HepG2 (cell line): ENCODE measurements at regions not wholly inside any gene's neighbourhood (a gene's known extent, or its start where the extent isn't known, plus 50 kb on each side); places are given as distances from the start of the nearest gene placed in this dataset.

Experiments used
- CAMTA2 ChIP-seq: sonication (generic); formaldehyde crosslinking; IDR thresholded peaks from 2 replicates; pipeline ENCODE4 v1.4.0; 2020; ENCODE audit warnings: mild to moderate bottlenecking, missing genetic modification reagents, borderline replicate concordance
- CBX1 ChIP-seq: IDR thresholded peaks from one replicate; pipeline ENCODE4 v1.6.1; 2016; ENCODE audit warnings: antibody characterized with exemption, low read depth
- FOXC1 ChIP-seq: sonication (generic); formaldehyde crosslinking; IDR thresholded peaks from 2 replicates; pipeline ENCODE4 v1.8.0; 2022; ENCODE audit warnings: mild to moderate bottlenecking, missing genetic modification reagents, borderline replicate concordance
- HCFC1 ChIP-seq: fragments of 150-350 bp; IDR thresholded peaks from 2 replicates; pipeline ENCODE4 v1.6.1; 2014; ENCODE audit warnings: low read depth, low read length
- HNRNPUL1 ChIP-seq: fragments of 200-400 bp; formaldehyde crosslinking; IDR thresholded peaks from 2 replicates; pipeline ENCODE4 v1.6.1; 2017; ENCODE audit warnings: low read depth, mild to moderate bottlenecking, low read length, moderate library complexity
- HOXA5 ChIP-seq: sonication (generic); formaldehyde crosslinking; IDR thresholded peaks from 2 replicates; pipeline ENCODE4 v1.4.0; 2020; ENCODE audit warnings: missing genetic modification reagents
- IKZF4 ChIP-seq: sonication (generic); formaldehyde crosslinking; IDR thresholded peaks from 2 replicates; pipeline ENCODE4 v1.5.1; 2020; ENCODE audit warnings: borderline replicate concordance, mild to moderate bottlenecking, low read depth, missing genetic modification reagents; ENCODE audit errors: not compliant biosample characterization
- PLRG1 ChIP-seq: fragments of 450-650 bp; conservative IDR thresholded peaks from 2 replicates; pipeline ENCODE4 v1.6.1; 2016
- SOX13 ChIP-seq, 3 experiments: fragments of 450-650 bp in 1 of 3; sonication (generic) in 1 of 3; formaldehyde crosslinking in 1 of 3; IDR thresholded peaks in 2 of 3; conservative IDR thresholded peaks in 1 of 3; 2 replicates each; pipeline versions ENCODE4 v1.5.0 to v1.6.1; 2016 to 2020; ENCODE audit warnings: antibody characterized with exemption in 1 of 3, mild to moderate bottlenecking in 1 of 3, missing compliant biosample characterization in 1 of 3, missing genetic modification reagents in 1 of 3, moderate library complexity in 1 of 3
- SOX6 ChIP-seq, 2 experiments: fragments of 450-650 bp in 1 of 2; sonication (generic) in 1 of 2; formaldehyde crosslinking in 1 of 2; IDR thresholded peaks; 2 replicates each; pipeline versions ENCODE4 v1.4.0 to v1.6.1; 2017 to 2020; ENCODE audit warnings: antibody characterized with exemption in 1 of 2, mild to moderate bottlenecking in 1 of 2, missing genetic modification reagents in 1 of 2
- TRIM22 ChIP-seq: fragments of 450-650 bp; IDR thresholded peaks from 2 replicates; pipeline ENCODE4 v1.6.1; 2017
- ZBTB7B ChIP-seq: sonication (generic); formaldehyde crosslinking; IDR thresholded peaks from 2 replicates; pipeline ENCODE4 v1.4.0; 2020; ENCODE audit warnings: missing genetic modification reagents
- ZFP37 ChIP-seq: sonication (generic); formaldehyde crosslinking; IDR thresholded peaks from 2 replicates; pipeline ENCODE4 v1.4.0; 2020; ENCODE audit warnings: missing genetic modification reagents, borderline replicate concordance
- ZHX2 ChIP-seq, 2 experiments: sonication (generic) in 1 of 2; formaldehyde crosslinking in 1 of 2; IDR thresholded peaks; 2 replicates each; pipeline versions ENCODE4 v1.6.1 to v1.9.0; 2014 to 2022; ENCODE audit warnings: antibody characterized with exemption in 1 of 2, borderline replicate concordance in 1 of 2, inconsistent platforms in 1 of 2, low read depth in 1 of 2, missing genetic modification reagents in 1 of 2
- ZMAT3 ChIP-seq: sonication (generic); formaldehyde crosslinking; conservative IDR thresholded peaks from 2 replicates; pipeline ENCODE4 v1.7.0; 2021; ENCODE audit warnings: missing genetic modification reagents
- ZNF205 ChIP-seq: IDR thresholded peaks from 2 replicates; pipeline ENCODE4 v1.6.1; 2018; ENCODE audit warnings: missing biosample characterization, missing genetic modification reagents
- ZNF383 ChIP-seq: sonication (generic); formaldehyde crosslinking; IDR thresholded peaks from 2 replicates; pipeline ENCODE4 v1.4.0; 2020; ENCODE audit warnings: missing genetic modification reagents, mild to moderate bottlenecking, borderline replicate concordance
- ZNF589 ChIP-seq: sonication (generic); formaldehyde crosslinking; conservative IDR thresholded peaks from 2 replicates; pipeline ENCODE4 v1.8.0; 2022; ENCODE audit warnings: mild to moderate bottlenecking, moderate library complexity, missing genetic modification reagents
- ZNF670 ChIP-seq: sonication (generic); formaldehyde crosslinking; IDR thresholded peaks from 2 replicates; pipeline ENCODE4 v1.8.0; 2022; ENCODE audit warnings: mild to moderate bottlenecking, missing genetic modification reagents, borderline replicate concordance
- ZNF672 ChIP-seq: sonication (generic); formaldehyde crosslinking; IDR thresholded peaks from 2 replicates; pipeline ENCODE4 v1.8.1; 2022; ENCODE audit warnings: missing genetic modification reagents
- TF ChIP-seq, protein P1 (sequence below): sonication (generic); formaldehyde crosslinking; IDR thresholded peaks from 2 replicates; pipeline ENCODE4 v1.8.0; 2022; ENCODE audit warnings: mild to moderate bottlenecking, missing genetic modification reagents, borderline replicate concordance

DNA sequence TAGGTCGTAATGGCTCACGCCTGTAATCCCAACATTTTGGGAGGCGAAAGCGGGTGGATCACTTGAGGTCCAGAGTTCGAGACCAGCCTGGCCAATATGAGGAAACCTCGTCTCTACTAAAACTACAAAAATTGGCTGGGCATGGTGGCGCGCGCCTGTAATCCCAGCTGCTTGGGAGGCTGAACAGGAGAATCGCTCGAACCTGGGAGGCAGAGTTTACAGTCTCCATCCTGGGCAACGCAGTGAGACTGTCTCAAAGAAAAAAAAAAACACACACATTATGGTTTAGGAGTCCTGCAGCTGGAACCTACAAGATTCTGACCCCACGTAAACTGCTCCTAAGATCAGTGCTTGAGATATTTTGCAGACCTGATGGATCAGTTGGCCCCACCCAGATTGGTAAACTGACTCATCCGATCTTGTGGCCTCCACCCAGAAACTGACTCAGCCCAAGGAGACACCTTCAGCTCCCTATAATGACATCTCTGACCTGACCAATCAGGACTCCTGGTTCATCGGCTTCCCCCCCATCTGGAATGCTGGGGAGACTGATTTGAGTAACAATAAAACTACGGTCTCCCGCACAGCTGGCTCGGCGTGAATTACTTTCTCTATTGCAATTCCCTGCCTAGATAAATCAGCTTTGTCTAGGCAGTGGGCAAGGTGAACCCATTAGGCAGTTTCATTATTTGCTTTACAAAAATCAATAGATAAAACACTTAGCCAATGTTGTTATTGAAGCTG, 96.2 kb upstream of the BTN3A2 start (continued):
- TF ChIP-seq ZNF672 (CRISPR knock-in tag) = no peak
- no peak for TF ChIP-seq PLRG1
- TF ChIP-seq, protein P1, sequence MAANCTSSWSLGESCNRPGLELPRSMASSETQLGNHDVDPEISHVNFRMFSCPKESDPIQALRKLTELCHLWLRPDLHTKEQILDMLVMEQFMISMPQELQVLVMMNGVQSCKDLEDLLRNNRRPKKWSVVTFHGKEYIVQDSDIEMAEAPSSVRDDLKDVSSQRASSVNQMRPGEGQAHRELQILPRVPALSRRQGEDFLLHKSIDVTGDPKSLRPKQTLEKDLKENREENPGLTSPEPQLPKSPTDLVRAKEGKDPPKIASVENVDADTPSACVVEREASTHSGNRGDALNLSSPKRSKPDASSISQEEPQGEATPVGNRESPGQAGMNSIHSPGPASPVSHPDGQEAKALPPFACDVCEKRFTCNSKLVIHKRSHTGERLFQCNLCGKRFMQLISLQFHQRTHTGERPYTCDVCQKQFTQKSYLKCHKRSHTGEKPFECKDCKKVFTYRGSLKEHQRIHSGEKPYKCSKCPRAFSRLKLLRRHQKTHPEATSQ (CRISPR knock-in tag) = 0 out of 2 replicates have a peak, but pooled peaks have one; percentile 34
- TF ChIP-seq ZHX2 (IDR thresholded peaks at IDR 0.05; ENCODE audit: low read depth) = no peak
- TF ChIP-seq ZHX2 (CRISPR knock-in tag; IDR thresholded peaks at IDR 0.05; ENCODE audit: borderline replicate concordance) = no peak
- TF ChIP-seq ZNF589 = no peak
- no peak for TF ChIP-seq SOX6 (IDR thresholded peaks at IDR 0.05)
- peak; percentile 32; the same call in 1 of the 2 replicates for TF ChIP-seq SOX6 (CRISPR knock-in tag; IDR thresholded peaks at IDR 0.05)
- no peak for TF ChIP-seq ZFP37 (CRISPR knock-in tag)
- no peak for TF ChIP-seq ZNF670 (CRISPR knock-in tag)
- TF ChIP-seq ZMAT3 (CRISPR knock-in tag) = no peak
- TF ChIP-seq FOXC1 = no peak
- 0 out of 2 replicates have a peak, but pooled peaks have one; percentile 25 for TF ChIP-seq HOXA5 (CRISPR knock-in tag)
- no peak for TF ChIP-seq HNRNPUL1
- TF ChIP-seq ZNF205 = no peak
- no peak for TF ChIP-seq SOX13 (IDR thresholded peaks at IDR 0.05)
- peak in 1 of 2 experiments; percentile 54; a peak in 2 of 4 replicates for TF ChIP-seq SOX13 (CRISPR knock-in tag; conservative IDR thresholded peaks at IDR 0.05 in 1 of 2, IDR thresholded peaks at IDR 0.05 in 1 of 2)
- TF ChIP-seq IKZF4 (CRISPR knock-in tag) = no peak
- TF ChIP-seq ZNF383 (CRISPR knock-in tag) = no peak
- no peak for TF ChIP-seq ZBTB7B (CRISPR knock-in tag)
- TF ChIP-seq CBX1 = no peak
- no peak for TF ChIP-seq TRIM22
- no peak for TF ChIP-seq CAMTA2
- TF ChIP-seq HCFC1 = no peak
